ENCODE measurements at regions not wholly inside any gene's neighbourhood (a gene's known extent, or its start where the extent isn't known, plus 50 kb on each side); places are given as distances from the start of the nearest gene placed in this dataset.

DNA sequence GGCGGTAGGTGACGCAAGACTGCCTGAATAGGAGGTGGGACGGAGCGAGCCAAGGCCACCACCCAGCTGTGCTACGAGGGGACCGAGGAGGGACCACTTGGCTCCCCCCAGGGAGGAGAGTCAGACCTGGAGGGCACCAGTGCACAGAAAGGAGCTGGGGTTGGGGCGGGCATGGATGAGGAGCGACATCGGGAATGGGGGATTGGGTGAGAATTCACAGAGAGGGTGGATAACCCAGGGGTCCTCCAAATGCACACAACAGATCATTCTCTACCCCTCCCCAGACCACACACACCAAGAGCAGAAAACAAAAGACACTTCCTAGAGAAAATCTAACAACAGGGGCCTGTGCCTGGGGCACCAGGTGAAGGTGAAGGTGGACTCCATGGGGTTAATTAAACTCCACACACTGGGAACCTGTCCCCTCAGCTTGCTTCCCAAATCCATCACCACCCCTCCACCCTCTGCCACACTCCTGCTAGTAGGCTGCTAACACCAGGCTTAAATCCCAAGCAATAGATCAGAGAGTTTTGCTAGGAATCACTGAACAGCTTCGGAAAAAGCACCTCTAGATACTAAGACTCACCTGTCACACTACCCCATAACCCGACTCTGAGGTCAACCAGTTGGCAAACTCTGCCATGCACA lies 274.6 kb downstream of the EIPR1 start:
- no peak for TF ChIP-seq POLR2A (IDR thresholded peaks at IDR 0.05)
- TF ChIP-seq, protein P1, sequence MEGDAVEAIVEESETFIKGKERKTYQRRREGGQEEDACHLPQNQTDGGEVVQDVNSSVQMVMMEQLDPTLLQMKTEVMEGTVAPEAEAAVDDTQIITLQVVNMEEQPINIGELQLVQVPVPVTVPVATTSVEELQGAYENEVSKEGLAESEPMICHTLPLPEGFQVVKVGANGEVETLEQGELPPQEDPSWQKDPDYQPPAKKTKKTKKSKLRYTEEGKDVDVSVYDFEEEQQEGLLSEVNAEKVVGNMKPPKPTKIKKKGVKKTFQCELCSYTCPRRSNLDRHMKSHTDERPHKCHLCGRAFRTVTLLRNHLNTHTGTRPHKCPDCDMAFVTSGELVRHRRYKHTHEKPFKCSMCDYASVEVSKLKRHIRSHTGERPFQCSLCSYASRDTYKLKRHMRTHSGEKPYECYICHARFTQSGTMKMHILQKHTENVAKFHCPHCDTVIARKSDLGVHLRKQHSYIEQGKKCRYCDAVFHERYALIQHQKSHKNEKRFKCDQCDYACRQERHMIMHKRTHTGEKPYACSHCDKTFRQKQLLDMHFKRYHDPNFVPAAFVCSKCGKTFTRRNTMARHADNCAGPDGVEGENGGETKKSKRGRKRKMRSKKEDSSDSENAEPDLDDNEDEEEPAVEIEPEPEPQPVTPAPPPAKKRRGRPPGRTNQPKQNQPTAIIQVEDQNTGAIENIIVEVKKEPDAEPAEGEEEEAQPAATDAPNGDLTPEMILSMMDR (IDR thresholded peaks at IDR 0.05) = no peak
